Urinary bladder (tissue), 3 donors: ENCODE measurements at regions not wholly inside any gene's neighbourhood (a gene's known extent, or its start where the extent isn't known, plus 50 kb on each side); places are given as distances from the start of the nearest gene placed in this dataset.

Experiments used
- DNase-seq: peaks from one replicate; pipeline ENCODE4 v3.0.0-alpha.2; 2015; ENCODE audit errors: extremely low spot score
- H3K27ac ChIP-seq: one replicate; pipeline ENCODE4 v1.5.1; 2013; ENCODE audit warnings: low read depth, mild to moderate bottlenecking, moderate library complexity
- H3K36me3 ChIP-seq: one replicate; pipeline ENCODE4 v1.6.1; 2013; ENCODE audit warnings: mild to moderate bottlenecking, moderate library complexity; ENCODE audit not compliant: insufficient read depth
- H3K4me1 ChIP-seq: one replicate; pipeline ENCODE4 v1.6.1; 2013; ENCODE audit warnings: mild to moderate bottlenecking, moderate library complexity; ENCODE audit not compliant: insufficient read depth
- H3K4me3 ChIP-seq: one replicate; pipeline ENCODE4 v1.5.1; 2013; ENCODE audit warnings: low read depth, low read length
- WGBS: extraction: QIAGEN DNeasy Blood & Tissue Kit; methylation state at CpG from one replicate; pipeline ENCODE4 v1.1.7; 2013; 5-methylcytosine and 5-hydroxymethylcytosine counted together
- donor health status: healthy with polysubstance abuse.
- donor health status: healthy.

- Histone ChIP-seq H3K4me1 (no peaks in the 10 kb centered on the region), H3K27ac (no peak overlapping the region), H3K4me3 (no peak overlapping the region), H3K36me3 (no peaks in the 10 kb centered on the region)
- DNase-seq: no peak
These were observed 341.8 kb upstream of the SMARCA2 start for GRCh38 chr9:1673300-1673699.

GRCh38 chr9:1676771-1677170, 338.4 kb upstream of the SMARCA2 start:
- H3K36me3 ChIP-seq: no peaks in the 10 kb centered on the region
- no peak overlapping the region for H3K4me3 ChIP-seq
- H3K4me1 ChIP-seq: no peaks in the 10 kb centered on the region
- no peak for DNase-seq
- H3K27ac ChIP-seq: no peak overlapping the region
- 87% methylated on average over 3 of the region's 3 CpGs for WGBS

GRCh38 chr9:1683951-1684350, 331.2 kb upstream of the SMARCA2 start:
- WGBS: 82% methylated on average over 2 of the region's 2 CpGs
- Histone ChIP-seq H3K36me3 (no peaks in the 10 kb centered on the region), H3K4me1 (no peaks in the 10 kb centered on the region), H3K4me3 (no peak overlapping the region), H3K27ac (no peak overlapping the region)
- no peak for DNase-seq

GRCh38 chr9:1698991-1699390, 316.2 kb upstream of the SMARCA2 start:
- H3K4me3 ChIP-seq: no peak overlapping the region
- WGBS: 92% methylated on average over 5 of the region's 5 CpGs
- H3K4me1 ChIP-seq: no peaks in the 10 kb centered on the region
- no peaks in the 10 kb centered on the region for H3K36me3 ChIP-seq
- no peak overlapping the region for H3K27ac ChIP-seq
- DNase-seq: no peak

- WGBS: 91% methylated on average over 2 of the region's 2 CpGs
- no peak overlapping the region for H3K4me3 ChIP-seq
- no peaks in the 10 kb centered on the region for H3K36me3 ChIP-seq
- H3K4me1 ChIP-seq: no peaks in the 10 kb centered on the region
- H3K27ac ChIP-seq: no peak overlapping the region
- DNase-seq: no peak
These were observed 314.0 kb upstream of the SMARCA2 start for GRCh38 chr9:1701113-1701512.

GRCh38 chr9:1702701-1703100, 312.4 kb upstream of the SMARCA2 start:
- 74% methylated on average over 3 of the region's 3 CpGs for WGBS
- H3K4me1 ChIP-seq: no peaks in the 10 kb centered on the region
- H3K36me3 ChIP-seq: no peaks in the 10 kb centered on the region
- no peak overlapping the region for H3K4me3 ChIP-seq
- DNase-seq: no peak
- H3K27ac ChIP-seq: no peak overlapping the region

GRCh38 chr9:1707291-1707690, 307.9 kb upstream of the SMARCA2 start:
- H3K4me3 ChIP-seq: no peak overlapping the region
- no peak for DNase-seq
- WGBS: 44% methylated on average over 1 of the region's 1 CpG

GRCh38 chr9:1708219-1708618, 306.9 kb upstream of the SMARCA2 start:
- Histone ChIP-seq H3K27ac (no peak overlapping the region), H3K36me3 (no peaks in the 10 kb centered on the region), H3K4me3 (no peak overlapping the region), H3K4me1 (no peaks in the 10 kb centered on the region)
- 75% methylated on average over 1 of the region's 1 CpG for WGBS
- DNase-seq: no peak

More at GRCh38 chr9:1707291-1707690, 307.9 kb upstream of the SMARCA2 start:
- Histone ChIP-seq H3K36me3 (no peaks in the 10 kb centered on the region), H3K27ac (no peak overlapping the region), H3K4me1 (no peaks in the 10 kb centered on the region)

GRCh38 chr9:1709347-1709746, 305.8 kb upstream of the SMARCA2 start:
- 79% methylated on average over 1 of the region's 1 CpG for WGBS
- Histone ChIP-seq H3K36me3 (no peaks in the 10 kb centered on the region), H3K4me1 (no peaks in the 10 kb centered on the region), H3K4me3 (no peak overlapping the region), H3K27ac (no peak overlapping the region)
- DNase-seq: no peak

- Histone ChIP-seq H3K36me3 (no peaks in the 10 kb centered on the region), H3K4me1 (no peaks in the 10 kb centered on the region), H3K27ac (no peak overlapping the region), H3K4me3 (no peak overlapping the region)
- 66% methylated on average over 6 of the region's 6 CpGs for WGBS
- no peak for DNase-seq
These were observed 302.2 kb upstream of the SMARCA2 start for GRCh38 chr9:1712861-1713450.

- WGBS: 96% methylated on average over 3 of the region's 3 CpGs
- Histone ChIP-seq H3K4me1 (no peaks in the 10 kb centered on the region), H3K27ac (no peak overlapping the region), H3K36me3 (no peaks in the 10 kb centered on the region), H3K4me3 (no peak overlapping the region)
- no peak for DNase-seq
These were observed 301.3 kb upstream of the SMARCA2 start for GRCh38 chr9:1713841-1714240.

- Histone ChIP-seq H3K27ac (no peak overlapping the region), H3K4me3 (no peak overlapping the region), H3K36me3 (no peaks in the 10 kb centered on the region), H3K4me1 (no peaks in the 10 kb centered on the region)
- no peak for DNase-seq
- 43% methylated on average over 2 of the region's 2 CpGs for WGBS
These were observed 297.3 kb upstream of the SMARCA2 start for GRCh38 chr9:1717882-1718281.

GRCh38 chr9:1718836-1719235, 296.3 kb upstream of the SMARCA2 start:
- Histone ChIP-seq H3K27ac (no peak overlapping the region), H3K4me1 (no peaks in the 10 kb centered on the region), H3K36me3 (no peaks in the 10 kb centered on the region), H3K4me3 (no peak overlapping the region)
- 68% methylated on average over 3 of the region's 3 CpGs for WGBS
- DNase-seq: no peak

- Histone ChIP-seq H3K27ac (no peak overlapping the region), H3K4me1 (no peaks in the 10 kb centered on the region), H3K36me3 (no peaks in the 10 kb centered on the region), H3K4me3 (no peak overlapping the region)
- DNase-seq: no peak
- WGBS: 68% methylated on average over 4 of the region's 4 CpGs
These were observed 294.0 kb upstream of the SMARCA2 start for GRCh38 chr9:1721196-1721595.

GRCh38 chr9:1722404-1722803, 292.7 kb upstream of the SMARCA2 start:
- whole genome bisulfite sequencing: 88% methylated on average over 1 of the region's 1 CpG
- no peak for DNase-seq
- Histone ChIP-seq H3K27ac (no peak overlapping the region), H3K36me3 (no peaks in the 10 kb centered on the region), H3K4me1 (no peaks in the 10 kb centered on the region), H3K4me3 (no peak overlapping the region)
